ENCODE measurements at regions not wholly inside any gene's neighbourhood (a gene's known extent, or its start where the extent isn't known, plus 50 kb on each side); places are given as distances from the start of the nearest gene placed in this dataset.

DNA sequence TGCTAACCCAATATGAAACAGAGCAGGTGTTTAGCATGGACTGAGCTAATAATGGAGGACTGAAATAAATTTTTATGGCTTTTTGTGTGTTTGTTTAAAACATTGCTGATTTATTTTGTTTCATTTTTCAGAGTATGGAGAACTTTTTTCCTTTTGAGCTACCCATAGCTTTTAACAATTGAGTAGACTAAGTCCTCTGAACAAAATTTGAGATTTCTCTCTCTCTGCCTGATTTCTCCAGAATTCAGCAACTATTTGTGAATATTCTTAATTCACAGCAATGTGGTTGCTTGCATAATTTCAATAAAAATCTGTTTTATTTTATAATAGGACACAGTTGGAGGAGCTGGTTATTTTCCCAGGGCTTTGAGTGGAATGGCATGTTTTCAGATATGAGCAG lies 103.7 kb downstream of the TPBG start:
- TF ChIP-seq POLR2A (IDR thresholded peaks at IDR 0.05; ENCODE audit: low read depth) (no peak), POLR2AphosphoS5 (IDR thresholded peaks at IDR 0.05) (no peak)
- TF ChIP-seq, protein P1, sequence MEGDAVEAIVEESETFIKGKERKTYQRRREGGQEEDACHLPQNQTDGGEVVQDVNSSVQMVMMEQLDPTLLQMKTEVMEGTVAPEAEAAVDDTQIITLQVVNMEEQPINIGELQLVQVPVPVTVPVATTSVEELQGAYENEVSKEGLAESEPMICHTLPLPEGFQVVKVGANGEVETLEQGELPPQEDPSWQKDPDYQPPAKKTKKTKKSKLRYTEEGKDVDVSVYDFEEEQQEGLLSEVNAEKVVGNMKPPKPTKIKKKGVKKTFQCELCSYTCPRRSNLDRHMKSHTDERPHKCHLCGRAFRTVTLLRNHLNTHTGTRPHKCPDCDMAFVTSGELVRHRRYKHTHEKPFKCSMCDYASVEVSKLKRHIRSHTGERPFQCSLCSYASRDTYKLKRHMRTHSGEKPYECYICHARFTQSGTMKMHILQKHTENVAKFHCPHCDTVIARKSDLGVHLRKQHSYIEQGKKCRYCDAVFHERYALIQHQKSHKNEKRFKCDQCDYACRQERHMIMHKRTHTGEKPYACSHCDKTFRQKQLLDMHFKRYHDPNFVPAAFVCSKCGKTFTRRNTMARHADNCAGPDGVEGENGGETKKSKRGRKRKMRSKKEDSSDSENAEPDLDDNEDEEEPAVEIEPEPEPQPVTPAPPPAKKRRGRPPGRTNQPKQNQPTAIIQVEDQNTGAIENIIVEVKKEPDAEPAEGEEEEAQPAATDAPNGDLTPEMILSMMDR (IDR thresholded peaks at IDR 0.05) = no peak

All from esophagus muscularis mucosa (tissue), 3 donors.